ENCODE measurements at regions not wholly inside any gene's neighbourhood (a gene's known extent, or its start where the extent isn't known, plus 50 kb on each side); places are given as distances from the start of the nearest gene placed in this dataset.
"Not testable (repeated sequence)": the region's sequence is repeated elsewhere in the genome, so short reads cannot be mapped to it uniquely, and the experiment has no call there.

GRCh38 chr1:105459759-105460158 is 1596.7 kb upstream of the PRMT6 start:
- no peak overlapping the region for H3K27ac ChIP-seq (ENCODE audit: low read depth, low read length, severe bottlenecking)
- no peaks in the 10 kb centered on the region for H3K36me3 ChIP-seq (ENCODE audit: control insufficient read depth, insufficient read depth, low read length)
- no peaks in the 10 kb centered on the region for H3K9me3 ChIP-seq (ENCODE audit: control insufficient read depth, low read length)
- H3K4me3 ChIP-seq (ENCODE audit: extremely low read depth, insufficient read depth, low read length, poor library complexity, severe bottlenecking), result no peak overlapping the region
- H3K4me1 ChIP-seq (ENCODE audit: control insufficient read depth, insufficient read depth, low read length, poor library complexity, severe bottlenecking), result no peaks in the 10 kb centered on the region

- no CpG with 5 or more reads among the region's 2 CpGs for WGBS, 2 experiments (ENCODE audit: insufficient coverage in 2 of 2)
- no peaks in the 10 kb centered on the region for H3K36me3 ChIP-seq (ENCODE audit: control insufficient read depth, insufficient read depth, low read length)
- no peak overlapping the region for H3K27ac ChIP-seq (ENCODE audit: low read depth, low read length, severe bottlenecking)
- no peak overlapping the region for H3K4me3 ChIP-seq (ENCODE audit: extremely low read depth, insufficient read depth, low read length, poor library complexity, severe bottlenecking)
- H3K4me1 ChIP-seq (ENCODE audit: control insufficient read depth, insufficient read depth, low read length, poor library complexity, severe bottlenecking), result no peaks in the 10 kb centered on the region
- H3K9me3 ChIP-seq (ENCODE audit: control insufficient read depth, low read length), result no peaks in the 10 kb centered on the region
Observed at GRCh38 chr1:105462308-105462707, 1594.2 kb upstream of the PRMT6 start.

- Histone ChIP-seq H3K4me1 (ENCODE audit: control insufficient read depth, insufficient read depth, low read length, poor library complexity, severe bottlenecking) (no peaks in the 10 kb centered on the region), H3K36me3 (ENCODE audit: control insufficient read depth, insufficient read depth, low read length) (no peaks in the 10 kb centered on the region), H3K4me3 (ENCODE audit: extremely low read depth, insufficient read depth, low read length, poor library complexity, severe bottlenecking) (no peak overlapping the region), H3K9me3 (ENCODE audit: control insufficient read depth, low read length) (no peaks in the 10 kb centered on the region), H3K27ac (ENCODE audit: low read depth, low read length, severe bottlenecking) (no peak overlapping the region)
Observed at GRCh38 chr1:105467549-105467948, 1588.9 kb upstream of the PRMT6 start.

GRCh38 chr1:105470541-105470940 is 1585.9 kb upstream of the PRMT6 start:
- not testable (repeated sequence) for H3K27ac ChIP-seq (ENCODE audit: low read depth, low read length, severe bottlenecking); H3K4me3 ChIP-seq (ENCODE audit: extremely low read depth, insufficient read depth, low read length, poor library complexity, severe bottlenecking); H3K4me1 ChIP-seq (ENCODE audit: control insufficient read depth, insufficient read depth, low read length, poor library complexity, severe bottlenecking); H3K9me3 ChIP-seq (ENCODE audit: control insufficient read depth, low read length); H3K36me3 ChIP-seq (ENCODE audit: control insufficient read depth, insufficient read depth, low read length)
- 98 to 100% methylated on average over 2 to 5 of the region's 7 CpGs for WGBS, 2 experiments (ENCODE audit: insufficient coverage in 2 of 2)

- H3K4me3 ChIP-seq (ENCODE audit: extremely low read depth, insufficient read depth, low read length, poor library complexity, severe bottlenecking), result no peak overlapping the region
- peaks cover 3% of the 10 kb centered on the region for H3K4me1 ChIP-seq (ENCODE audit: control insufficient read depth, insufficient read depth, low read length, poor library complexity, severe bottlenecking)
- H3K27ac ChIP-seq (ENCODE audit: low read depth, low read length, severe bottlenecking), result no peak overlapping the region
- no peaks in the 10 kb centered on the region for H3K9me3 ChIP-seq (ENCODE audit: control insufficient read depth, low read length)
- H3K36me3 ChIP-seq (ENCODE audit: control insufficient read depth, insufficient read depth, low read length), result no peaks in the 10 kb centered on the region
Observed at GRCh38 chr1:105483436-105483835, 1573.0 kb upstream of the PRMT6 start.

- Histone ChIP-seq H3K9me3 (ENCODE audit: control insufficient read depth, low read length) (no peaks in the 10 kb centered on the region), H3K36me3 (ENCODE audit: control insufficient read depth, insufficient read depth, low read length) (no peaks in the 10 kb centered on the region), H3K4me3 (ENCODE audit: extremely low read depth, insufficient read depth, low read length, poor library complexity, severe bottlenecking) (no peak overlapping the region), H3K27ac (ENCODE audit: low read depth, low read length, severe bottlenecking) (no peak overlapping the region), H3K4me1 (ENCODE audit: control insufficient read depth, insufficient read depth, low read length, poor library complexity, severe bottlenecking) (peaks cover 3% of the 10 kb centered on the region)
- WGBS, 2 experiments (ENCODE audit: insufficient coverage in 2 of 2), result 80 to 88% methylated on average over 1 to 2 of the region's 2 CpGs
Observed at GRCh38 chr1:105485207-105485606, 1571.3 kb upstream of the PRMT6 start.

- Histone ChIP-seq H3K27ac (ENCODE audit: low read depth, low read length, severe bottlenecking) (no peak overlapping the region), H3K36me3 (ENCODE audit: control insufficient read depth, insufficient read depth, low read length) (no peaks in the 10 kb centered on the region), H3K9me3 (ENCODE audit: control insufficient read depth, low read length) (no peaks in the 10 kb centered on the region), H3K4me3 (ENCODE audit: extremely low read depth, insufficient read depth, low read length, poor library complexity, severe bottlenecking) (no peak overlapping the region), H3K4me1 (ENCODE audit: control insufficient read depth, insufficient read depth, low read length, poor library complexity, severe bottlenecking) (no peaks in the 10 kb centered on the region)
- 80 to 94% methylated on average over 1 to 3 of the region's 4 CpGs for WGBS, 2 experiments (ENCODE audit: insufficient coverage in 2 of 2)
Observed at GRCh38 chr1:105492921-105493320, 1563.6 kb upstream of the PRMT6 start.

- Histone ChIP-seq H3K27ac (ENCODE audit: low read depth, low read length, severe bottlenecking) (no peak overlapping the region), H3K4me3 (ENCODE audit: extremely low read depth, insufficient read depth, low read length, poor library complexity, severe bottlenecking) (no peak overlapping the region), H3K9me3 (ENCODE audit: control insufficient read depth, low read length) (no peaks in the 10 kb centered on the region), H3K4me1 (ENCODE audit: control insufficient read depth, insufficient read depth, low read length, poor library complexity, severe bottlenecking) (no peaks in the 10 kb centered on the region), H3K36me3 (ENCODE audit: control insufficient read depth, insufficient read depth, low read length) (no peaks in the 10 kb centered on the region)
- no CpG with 5 or more reads among the region's 1 CpG for WGBS, 2 experiments (ENCODE audit: insufficient coverage in 2 of 2)
Observed at GRCh38 chr1:105516068-105516467, 1540.4 kb upstream of the PRMT6 start.

- H3K4me3 ChIP-seq (ENCODE audit: extremely low read depth, insufficient read depth, low read length, poor library complexity, severe bottlenecking), result no peak overlapping the region
- H3K27ac ChIP-seq (ENCODE audit: low read depth, low read length, severe bottlenecking), result no peak overlapping the region
- WGBS, 2 experiments (ENCODE audit: insufficient coverage in 2 of 2), result 100% methylated on average over 1 of the region's 3 CpGs; no CpG with 5 or more reads in 1 of the 2 experiments
- H3K9me3 ChIP-seq (ENCODE audit: control insufficient read depth, low read length), result no peaks in the 10 kb centered on the region
- H3K36me3 ChIP-seq (ENCODE audit: control insufficient read depth, insufficient read depth, low read length), result no peaks in the 10 kb centered on the region
- H3K4me1 ChIP-seq (ENCODE audit: control insufficient read depth, insufficient read depth, low read length, poor library complexity, severe bottlenecking), result no peaks in the 10 kb centered on the region
Observed at GRCh38 chr1:105533996-105534395, 1522.5 kb upstream of the PRMT6 start.

- Histone ChIP-seq H3K27ac (ENCODE audit: low read depth, low read length, severe bottlenecking) (no peak overlapping the region), H3K36me3 (ENCODE audit: control insufficient read depth, insufficient read depth, low read length) (no peaks in the 10 kb centered on the region), H3K9me3 (ENCODE audit: control insufficient read depth, low read length) (no peaks in the 10 kb centered on the region), H3K4me3 (ENCODE audit: extremely low read depth, insufficient read depth, low read length, poor library complexity, severe bottlenecking) (no peak overlapping the region), H3K4me1 (ENCODE audit: control insufficient read depth, insufficient read depth, low read length, poor library complexity, severe bottlenecking) (no peaks in the 10 kb centered on the region)
- 43% methylated on average over 1 of the region's 1 CpG; no CpG with 5 or more reads in 1 of the 2 experiments for WGBS, 2 experiments (ENCODE audit: insufficient coverage in 2 of 2)
Observed at GRCh38 chr1:105544475-105544874, 1512.0 kb upstream of the PRMT6 start.

- Histone ChIP-seq H3K4me3 (ENCODE audit: extremely low read depth, insufficient read depth, low read length, poor library complexity, severe bottlenecking) (no peak overlapping the region), H3K36me3 (ENCODE audit: control insufficient read depth, insufficient read depth, low read length) (no peaks in the 10 kb centered on the region), H3K27ac (ENCODE audit: low read depth, low read length, severe bottlenecking) (no peak overlapping the region), H3K9me3 (ENCODE audit: control insufficient read depth, low read length) (no peaks in the 10 kb centered on the region), H3K4me1 (ENCODE audit: control insufficient read depth, insufficient read depth, low read length, poor library complexity, severe bottlenecking) (no peaks in the 10 kb centered on the region)
- 80% methylated on average over 1 of the region's 2 CpGs; no CpG with 5 or more reads in 1 of the 2 experiments for WGBS, 2 experiments (ENCODE audit: insufficient coverage in 2 of 2)
Observed at GRCh38 chr1:105556266-105556665, 1500.2 kb upstream of the PRMT6 start.

GRCh38 chr1:105558023-105558422 is 1498.5 kb upstream of the PRMT6 start:
- H3K9me3 ChIP-seq (ENCODE audit: control insufficient read depth, low read length), result no peaks in the 10 kb centered on the region
- no peak overlapping the region for H3K27ac ChIP-seq (ENCODE audit: low read depth, low read length, severe bottlenecking)
- no peak overlapping the region for H3K4me3 ChIP-seq (ENCODE audit: extremely low read depth, insufficient read depth, low read length, poor library complexity, severe bottlenecking)
- H3K36me3 ChIP-seq (ENCODE audit: control insufficient read depth, insufficient read depth, low read length), result no peaks in the 10 kb centered on the region
- no peaks in the 10 kb centered on the region for H3K4me1 ChIP-seq (ENCODE audit: control insufficient read depth, insufficient read depth, low read length, poor library complexity, severe bottlenecking)
